Liver (tissue), 3 donors: ENCODE measurements at regions not wholly inside any gene's neighbourhood (a gene's known extent, or its start where the extent isn't known, plus 50 kb on each side); places are given as distances from the start of the nearest gene placed in this dataset.

Experiments
- CTCF ChIP-seq: fragments of 150-350 bp; IDR thresholded peaks from 2 replicates; pipeline ENCODE4 v1.5.1; 2017; ENCODE audit warnings: improper control_type of control experiment, low read depth, low read length; ENCODE audit not compliant: missing input control
- GABPA ChIP-seq, 2 donors: IDR thresholded peaks in 1 of 2; conservative IDR thresholded peaks in 1 of 2; 2 replicates each; pipeline ENCODE4 v1.6.1; 2016; ENCODE audit warnings: antibody characterized with exemption in 2 of 2, mild to moderate bottlenecking in 1 of 2, moderate library complexity in 1 of 2
- JUND ChIP-seq, 2 donors: IDR thresholded peaks; 2 replicates each; pipeline ENCODE4 v1.6.1; 2016; ENCODE audit warnings: antibody characterized with exemption in 2 of 2
- MAX ChIP-seq: IDR thresholded peaks from 2 replicates; pipeline ENCODE4 v1.6.1; 2016; ENCODE audit warnings: antibody characterized with exemption
- RAD21 ChIP-seq, 2 donors: IDR thresholded peaks; 2 replicates each; pipeline ENCODE4 v1.6.1; 2016; ENCODE audit warnings: antibody characterized with exemption in 2 of 2, mild to moderate bottlenecking in 2 of 2
- REST ChIP-seq: IDR thresholded peaks from 2 replicates; pipeline ENCODE4 v1.6.1; 2016; ENCODE audit warnings: antibody characterized with exemption, mild to moderate bottlenecking
- SP1 ChIP-seq: IDR thresholded peaks from 2 replicates; pipeline ENCODE4 v1.6.1; 2018; ENCODE audit warnings: antibody characterized with exemption, mild to moderate bottlenecking
- YY1 ChIP-seq: IDR thresholded peaks from 2 replicates; pipeline ENCODE4 v1.6.1; 2016; ENCODE audit warnings: antibody characterized with exemption, mild to moderate bottlenecking
- ZBTB33 ChIP-seq: IDR thresholded peaks from 2 replicates; pipeline ENCODE4 v1.6.1; 2016; ENCODE audit warnings: antibody characterized with exemption
- donor health status: healthy.
- donor health status: healthy.

GRCh38 chr4:115671581-115671980 is 558.2 kb upstream of the NDST4 start:
- no peak for TF ChIP-seq CTCF
- TF ChIP-seq REST, result no peak
- no peak for TF ChIP-seq GABPA (IDR thresholded peaks at IDR 0.05 in 1 of 2, conservative IDR thresholded peaks at IDR 0.05 in 1 of 2)
- TF ChIP-seq RAD21 (IDR thresholded peaks at IDR 0.05), result no peak
- TF ChIP-seq YY1, result no peak
- TF ChIP-seq JUND (IDR thresholded peaks at IDR 0.05), result no peak
- TF ChIP-seq ZBTB33, result no peak
- TF ChIP-seq MAX, result no peak
- no peak for TF ChIP-seq SP1
